ENCODE measurements at regions not wholly inside any gene's neighbourhood (a gene's known extent, or its start where the extent isn't known, plus 50 kb on each side); places are given as distances from the start of the nearest gene placed in this dataset.

DNA sequence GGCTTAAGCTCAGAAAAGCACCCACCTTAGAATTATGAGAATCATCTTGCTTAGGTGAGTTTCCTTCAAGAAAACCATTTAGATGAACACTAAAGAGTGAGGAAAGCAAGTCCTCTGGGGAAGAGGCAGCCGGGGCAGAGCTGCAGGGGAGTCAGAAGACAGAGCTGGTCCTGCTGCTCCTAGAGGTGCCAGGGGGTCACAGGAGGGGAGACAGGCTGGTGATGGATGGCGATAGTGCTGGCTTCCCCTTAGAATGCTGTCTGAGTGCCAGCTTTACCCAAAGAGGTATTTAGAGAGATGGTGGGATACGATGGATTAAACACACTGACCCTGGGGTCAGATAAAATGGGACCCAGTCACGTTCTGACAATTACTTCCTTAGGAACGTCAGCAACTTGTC, 269.4 kb downstream of the TDRD15 start:
- Histone ChIP-seq H3K27me3 (ENCODE audit: control insufficient read depth, insufficient read depth, low read length) (no peaks in the 10 kb centered on the region), H3K27ac (ENCODE audit: low read depth, low read length) (no peak overlapping the region), H3K36me3 (ENCODE audit: control insufficient read depth, insufficient read depth, low read length) (no peaks in the 10 kb centered on the region), H3K9me3 (ENCODE audit: control insufficient read depth, insufficient read depth, low read length) (no peaks in the 10 kb centered on the region), H3K4me1 (ENCODE audit: control insufficient read depth, insufficient read depth, low read length) (no peaks in the 10 kb centered on the region), H3K4me3 (ENCODE audit: low read depth, low read length) (no peak overlapping the region), H3K9ac (ENCODE audit: low read depth, low read length) (no peak overlapping the region)

DNA sequence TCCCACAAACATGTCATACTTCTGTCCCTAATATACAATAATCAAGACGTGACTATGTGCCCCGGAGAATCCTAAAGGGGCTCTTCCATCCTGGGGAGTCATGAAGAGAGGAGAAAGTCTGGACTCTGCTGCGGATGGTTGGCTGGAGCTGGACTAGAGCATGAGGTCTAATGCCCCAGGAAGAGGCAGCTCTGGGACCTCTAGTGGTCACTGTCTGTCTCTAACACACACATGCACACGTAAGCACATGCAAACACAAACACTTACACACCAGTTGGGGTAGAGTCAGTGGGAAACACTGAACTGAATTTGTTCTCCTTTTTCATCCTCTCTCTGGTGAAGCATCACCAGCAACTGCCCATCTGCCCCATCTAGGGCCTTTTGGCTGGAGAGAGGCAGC, 271.6 kb downstream of the TDRD15 start:
- H3K36me3 ChIP-seq (ENCODE audit: control insufficient read depth, insufficient read depth, low read length): no peaks in the 10 kb centered on the region

DNA sequence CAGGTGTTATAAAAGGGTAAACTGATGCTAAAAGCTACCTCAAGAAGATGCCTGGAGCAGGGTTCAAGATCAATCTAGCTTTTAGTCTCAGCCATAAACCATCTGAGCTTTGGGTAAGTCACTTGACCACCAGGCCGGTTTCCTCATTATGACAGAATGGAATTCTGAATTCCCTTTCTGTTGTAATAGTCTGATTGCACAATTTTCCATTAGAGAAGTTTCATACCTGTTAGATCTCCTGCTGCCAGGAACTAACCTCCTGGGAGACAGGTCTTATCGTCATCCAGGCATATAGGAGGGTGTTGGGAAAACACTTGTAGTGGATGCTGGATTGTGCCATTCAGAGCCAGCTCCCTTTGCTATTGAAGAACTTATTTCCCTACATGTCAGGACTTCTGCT, 272.5 kb downstream of the TDRD15 start:
- H3K9me3 ChIP-seq (ENCODE audit: control insufficient read depth, insufficient read depth, low read length): no peaks in the 10 kb centered on the region
- no peak overlapping the region for H3K4me3 ChIP-seq (ENCODE audit: low read depth, low read length)
- H3K4me1 ChIP-seq (ENCODE audit: control insufficient read depth, insufficient read depth, low read length): no peaks in the 10 kb centered on the region
- H3K9ac ChIP-seq (ENCODE audit: low read depth, low read length): no peak overlapping the region
- no peak overlapping the region for H3K27ac ChIP-seq (ENCODE audit: low read depth, low read length)
- H3K27me3 ChIP-seq (ENCODE audit: control insufficient read depth, insufficient read depth, low read length): no peaks in the 10 kb centered on the region
- no peaks in the 10 kb centered on the region for H3K36me3 ChIP-seq (ENCODE audit: control insufficient read depth, insufficient read depth, low read length)

More for the DNA sequence above, 271.6 kb downstream of the TDRD15 start:
- no peak overlapping the region for H3K4me3 ChIP-seq (ENCODE audit: low read depth, low read length)
- H3K9ac ChIP-seq (ENCODE audit: low read depth, low read length): no peak overlapping the region
- no peaks in the 10 kb centered on the region for H3K9me3 ChIP-seq (ENCODE audit: control insufficient read depth, insufficient read depth, low read length)
- H3K27ac ChIP-seq (ENCODE audit: low read depth, low read length): no peak overlapping the region
- H3K4me1 ChIP-seq (ENCODE audit: control insufficient read depth, insufficient read depth, low read length): no peaks in the 10 kb centered on the region
- no peaks in the 10 kb centered on the region for H3K27me3 ChIP-seq (ENCODE audit: control insufficient read depth, insufficient read depth, low read length)

DNA sequence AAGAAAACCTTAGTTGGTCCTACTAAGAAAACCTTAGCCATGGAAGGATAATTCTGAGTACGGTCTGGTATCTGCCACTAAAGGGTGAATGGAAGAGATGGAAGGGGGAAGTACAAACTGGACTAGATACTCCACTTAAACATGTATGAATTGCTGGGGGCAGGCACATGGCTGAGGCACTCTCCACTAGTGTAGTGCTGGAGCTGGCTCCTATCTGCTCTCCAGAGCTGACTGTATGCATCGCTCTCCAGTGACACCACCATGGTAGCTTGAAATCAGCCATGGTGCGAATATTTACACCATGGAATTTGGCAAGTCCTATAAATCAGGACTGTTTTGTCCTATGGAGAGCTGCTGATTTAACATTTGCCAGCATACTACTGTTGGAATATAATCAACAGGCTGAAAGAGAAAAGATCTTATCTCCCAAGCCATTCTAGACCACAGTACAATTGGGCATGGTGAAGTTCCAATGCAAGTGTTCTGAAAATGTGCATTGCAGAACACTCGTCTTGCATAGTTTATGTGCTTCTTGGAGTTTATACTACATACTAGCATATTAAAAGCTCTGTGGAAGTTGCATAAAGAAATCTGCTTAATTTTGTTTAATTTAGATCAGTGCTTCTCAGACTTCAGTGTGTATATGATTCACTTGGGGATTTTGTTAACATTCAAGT, 277.4 kb downstream of the TDRD15 start:
- Histone ChIP-seq H3K4me3 (ENCODE audit: low read depth, low read length) (no peak overlapping the region), H3K27me3 (ENCODE audit: control insufficient read depth, insufficient read depth, low read length) (no peaks in the 10 kb centered on the region), H3K4me1 (ENCODE audit: control insufficient read depth, insufficient read depth, low read length) (peaks cover 9% of the 10 kb centered on the region; the same call in 1 of the 2 replicates), H3K36me3 (ENCODE audit: control insufficient read depth, insufficient read depth, low read length) (no peaks in the 10 kb centered on the region), H3K27ac (ENCODE audit: low read depth, low read length) (no peak overlapping the region), H3K9ac (ENCODE audit: low read depth, low read length) (no peak overlapping the region), H3K9me3 (ENCODE audit: control insufficient read depth, insufficient read depth, low read length) (no peaks in the 10 kb centered on the region)

DNA sequence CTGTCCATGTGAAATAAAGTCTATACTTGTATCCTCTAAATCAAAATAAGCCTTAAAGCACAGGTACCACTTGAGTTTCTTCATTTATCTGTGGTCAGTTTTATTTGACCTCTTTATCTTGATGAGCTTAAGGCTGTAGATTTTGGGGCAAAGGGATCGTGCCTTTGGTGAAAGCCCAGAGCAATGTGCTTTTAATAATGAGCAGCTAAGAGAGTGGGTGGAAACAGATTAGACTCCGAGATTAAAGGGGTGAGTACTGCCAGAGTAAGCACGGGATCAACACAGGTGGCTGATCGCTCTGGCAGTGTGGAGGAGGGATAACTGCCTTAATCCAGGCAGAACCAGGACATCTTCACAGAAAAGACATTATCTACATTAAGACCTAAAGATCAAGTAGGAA, 280.4 kb downstream of the TDRD15 start:
- Histone ChIP-seq H3K36me3 (ENCODE audit: control insufficient read depth, insufficient read depth, low read length) (no peaks in the 10 kb centered on the region), H3K27ac (ENCODE audit: low read depth, low read length) (no peak overlapping the region), H3K4me1 (ENCODE audit: control insufficient read depth, insufficient read depth, low read length) (peaks cover 9% of the 10 kb centered on the region; the same call in 1 of the 2 replicates), H3K4me3 (ENCODE audit: low read depth, low read length) (no peak overlapping the region), H3K9ac (ENCODE audit: low read depth, low read length) (no peak overlapping the region), H3K9me3 (ENCODE audit: control insufficient read depth, insufficient read depth, low read length) (no peaks in the 10 kb centered on the region), H3K27me3 (ENCODE audit: control insufficient read depth, insufficient read depth, low read length) (no peaks in the 10 kb centered on the region)

DNA sequence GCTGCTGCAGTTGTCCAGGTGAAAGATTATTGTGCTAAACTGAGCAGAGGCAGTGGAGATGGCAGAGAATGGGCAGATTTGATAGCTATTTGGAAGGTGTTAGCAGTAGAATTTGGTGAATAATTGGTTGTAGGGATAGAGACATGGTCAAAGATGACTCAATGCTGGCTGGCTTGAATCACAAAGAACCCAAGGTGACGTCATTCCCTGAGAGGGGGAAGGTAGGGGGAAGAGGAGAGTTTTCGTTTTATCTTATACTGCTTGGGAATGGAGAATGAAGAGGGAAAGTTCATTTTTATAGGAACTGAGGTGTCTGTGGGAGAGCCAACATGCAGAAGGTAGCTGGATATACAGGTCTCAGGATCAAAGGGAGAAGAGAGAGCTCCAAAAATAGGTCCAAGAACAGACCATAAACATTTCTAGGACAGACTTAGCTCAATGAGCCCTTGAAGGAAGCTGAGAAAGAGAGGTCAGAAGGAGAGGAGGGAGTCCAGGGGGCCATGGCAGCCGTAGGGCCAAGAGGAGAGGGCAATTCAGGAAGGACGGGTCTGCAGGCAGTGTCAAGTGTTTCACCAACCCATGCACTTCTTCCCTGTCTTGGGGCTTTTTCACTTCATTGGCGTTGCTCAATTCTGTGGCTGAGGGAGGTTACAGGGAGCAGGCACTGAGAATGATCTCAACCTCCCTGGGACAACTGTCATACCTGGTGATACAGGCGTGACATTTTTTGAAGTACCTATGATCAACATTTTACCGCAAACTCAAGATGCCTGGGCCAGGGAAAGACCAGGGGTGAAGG, 281.3 kb downstream of the TDRD15 start:
- no peaks in the 10 kb centered on the region for H3K9me3 ChIP-seq (ENCODE audit: control insufficient read depth, insufficient read depth, low read length)
- H3K36me3 ChIP-seq (ENCODE audit: control insufficient read depth, insufficient read depth, low read length): no peaks in the 10 kb centered on the region
- H3K27ac ChIP-seq (ENCODE audit: low read depth, low read length): no peak overlapping the region
- no peaks in the 10 kb centered on the region for H3K27me3 ChIP-seq (ENCODE audit: control insufficient read depth, insufficient read depth, low read length)
- H3K4me1 ChIP-seq (ENCODE audit: control insufficient read depth, insufficient read depth, low read length): peaks cover 9% of the 10 kb centered on the region; the same call in 1 of the 2 replicates
- H3K9ac ChIP-seq (ENCODE audit: low read depth, low read length): no peak overlapping the region
- no peak overlapping the region for H3K4me3 ChIP-seq (ENCODE audit: low read depth, low read length)

DNA sequence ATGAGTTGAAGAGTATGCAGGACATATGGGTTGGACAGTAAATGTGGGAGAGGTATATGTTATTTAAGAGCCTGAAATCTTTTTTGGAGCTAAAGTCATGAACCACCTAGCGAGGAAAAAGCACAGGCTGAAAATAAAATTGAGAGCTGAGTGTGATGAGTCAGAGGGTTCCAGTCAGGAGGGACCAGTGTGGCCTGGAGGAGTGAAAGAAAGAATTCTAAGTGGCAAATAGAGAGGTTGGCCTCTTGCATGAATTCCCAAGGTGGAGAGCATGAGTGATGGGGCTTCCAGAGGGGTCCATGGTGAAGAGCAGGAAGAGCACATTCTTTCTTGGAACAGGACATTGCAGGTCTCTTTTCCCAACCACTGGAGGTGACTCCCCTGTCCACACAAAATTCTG, 282.6 kb downstream of the TDRD15 start:
- H3K9ac ChIP-seq (ENCODE audit: low read depth, low read length): no peak overlapping the region
- H3K4me1 ChIP-seq (ENCODE audit: control insufficient read depth, insufficient read depth, low read length): peaks cover 9% of the 10 kb centered on the region; the same call in 1 of the 2 replicates
- no peaks in the 10 kb centered on the region for H3K36me3 ChIP-seq (ENCODE audit: control insufficient read depth, insufficient read depth, low read length)
- no peaks in the 10 kb centered on the region for H3K27me3 ChIP-seq (ENCODE audit: control insufficient read depth, insufficient read depth, low read length)
- H3K4me3 ChIP-seq (ENCODE audit: low read depth, low read length): no peak overlapping the region
- H3K27ac ChIP-seq (ENCODE audit: low read depth, low read length): no peak overlapping the region
- no peaks in the 10 kb centered on the region for H3K9me3 ChIP-seq (ENCODE audit: control insufficient read depth, insufficient read depth, low read length)

DNA sequence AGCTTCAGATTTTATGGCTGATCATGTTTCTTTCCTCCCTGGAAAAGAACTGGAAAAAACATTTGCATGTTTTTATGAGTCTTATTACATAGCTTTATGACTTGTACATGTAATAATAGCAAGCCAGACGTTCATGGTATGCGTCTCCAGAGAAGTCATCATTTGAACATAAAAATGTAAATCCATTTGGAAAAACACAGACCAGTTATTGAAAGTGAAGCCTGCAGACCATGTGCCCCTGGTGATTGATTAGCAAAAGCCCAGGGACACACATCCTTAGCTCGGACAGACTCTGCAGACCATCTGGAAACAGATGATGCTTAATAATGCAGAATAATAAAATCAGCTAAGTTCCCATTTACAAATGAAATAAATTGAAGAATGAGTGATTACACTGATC, 283.1 kb downstream of the TDRD15 start:
- H3K4me3 ChIP-seq (ENCODE audit: low read depth, low read length): no peak overlapping the region
- no peak overlapping the region for H3K27ac ChIP-seq (ENCODE audit: low read depth, low read length)
- no peaks in the 10 kb centered on the region for H3K36me3 ChIP-seq (ENCODE audit: control insufficient read depth, insufficient read depth, low read length)
- H3K27me3 ChIP-seq (ENCODE audit: control insufficient read depth, insufficient read depth, low read length): no peaks in the 10 kb centered on the region
- H3K9ac ChIP-seq (ENCODE audit: low read depth, low read length): no peak overlapping the region
- H3K4me1 ChIP-seq (ENCODE audit: control insufficient read depth, insufficient read depth, low read length): peaks cover 9% of the 10 kb centered on the region; the same call in 1 of the 2 replicates
- no peaks in the 10 kb centered on the region for H3K9me3 ChIP-seq (ENCODE audit: control insufficient read depth, insufficient read depth, low read length)

DNA sequence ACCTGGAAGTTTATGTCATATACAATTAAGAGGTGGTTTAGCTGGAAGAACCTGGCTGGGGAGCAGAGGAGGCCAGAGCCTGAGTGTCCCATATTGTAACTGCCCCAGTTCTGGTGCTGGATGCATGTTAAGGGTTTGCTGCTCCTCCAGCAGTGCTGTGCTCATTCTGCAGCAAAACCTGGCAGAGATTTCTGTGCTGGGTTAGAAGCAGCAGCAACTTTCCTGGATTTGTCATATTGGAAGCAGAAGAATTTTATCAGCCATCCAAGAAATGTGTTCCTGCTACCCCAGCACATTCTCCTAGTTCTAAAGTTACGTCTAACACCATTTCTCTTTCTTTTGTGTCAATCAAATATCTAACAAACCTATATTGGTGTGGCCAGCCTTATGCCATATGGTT, 284.1 kb downstream of the TDRD15 start:
- Histone ChIP-seq H3K36me3 (ENCODE audit: control insufficient read depth, insufficient read depth, low read length) (no peaks in the 10 kb centered on the region), H3K4me3 (ENCODE audit: low read depth, low read length) (no peak overlapping the region), H3K27me3 (ENCODE audit: control insufficient read depth, insufficient read depth, low read length) (no peaks in the 10 kb centered on the region), H3K27ac (ENCODE audit: low read depth, low read length) (no peak overlapping the region), H3K4me1 (ENCODE audit: control insufficient read depth, insufficient read depth, low read length) (peaks cover 9% of the 10 kb centered on the region; the same call in 1 of the 2 replicates), H3K9me3 (ENCODE audit: control insufficient read depth, insufficient read depth, low read length) (no peaks in the 10 kb centered on the region), H3K9ac (ENCODE audit: low read depth, low read length) (no peak overlapping the region)

DNA sequence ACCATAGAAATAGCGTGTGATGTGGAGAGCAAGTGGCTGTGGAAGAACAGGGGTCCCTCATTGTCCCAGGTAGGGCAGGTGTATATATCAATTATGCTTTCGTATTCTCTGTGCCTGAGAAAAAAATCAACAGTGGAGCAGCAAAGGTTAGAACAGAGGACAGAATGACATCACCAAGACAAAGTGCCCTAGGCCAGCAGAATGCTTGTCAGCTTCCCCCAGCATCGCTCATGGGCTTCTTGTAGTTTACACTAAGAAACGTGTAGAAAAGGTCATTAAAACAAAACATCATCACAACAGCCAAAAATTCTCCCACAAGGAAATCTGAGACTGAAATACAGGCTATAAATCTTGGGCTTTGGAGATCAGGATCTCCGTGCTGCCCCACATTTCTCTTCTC, 288.0 kb downstream of the TDRD15 start:
- Histone ChIP-seq H3K4me3 (ENCODE audit: low read depth, low read length) (no peak overlapping the region), H3K36me3 (ENCODE audit: control insufficient read depth, insufficient read depth, low read length) (no peaks in the 10 kb centered on the region), H3K27me3 (ENCODE audit: control insufficient read depth, insufficient read depth, low read length) (no peaks in the 10 kb centered on the region), H3K9ac (ENCODE audit: low read depth, low read length) (no peak overlapping the region), H3K9me3 (ENCODE audit: control insufficient read depth, insufficient read depth, low read length) (no peaks in the 10 kb centered on the region), H3K4me1 (ENCODE audit: control insufficient read depth, insufficient read depth, low read length) (no peaks in the 10 kb centered on the region), H3K27ac (ENCODE audit: low read depth, low read length) (no peak overlapping the region)

DNA sequence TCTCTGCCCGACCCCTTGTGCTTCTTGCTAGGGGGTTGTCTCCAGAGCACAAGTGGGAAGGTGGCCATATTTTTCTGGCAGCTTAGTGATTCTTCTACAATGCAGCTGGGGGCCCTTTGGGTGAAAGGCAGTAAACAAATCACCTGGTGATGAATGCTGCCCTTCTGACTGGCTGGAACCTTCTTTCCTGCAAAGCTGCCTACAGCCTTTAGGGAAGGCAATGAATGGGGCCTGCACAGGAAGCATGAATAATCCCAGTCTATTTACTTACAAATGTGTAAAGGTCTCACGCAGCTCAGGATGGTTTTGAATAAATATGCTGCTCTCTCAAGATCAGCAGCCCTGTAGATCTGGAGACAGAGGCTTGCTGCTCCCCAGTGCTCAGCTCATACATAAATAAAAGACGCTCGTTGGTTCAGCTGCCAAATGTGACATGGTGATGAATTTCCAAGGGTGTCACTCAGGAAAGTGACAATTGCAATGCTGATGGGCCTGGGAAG, 289.2 kb downstream of the TDRD15 start:
- Histone ChIP-seq H3K9me3 (ENCODE audit: control insufficient read depth, insufficient read depth, low read length) (no peaks in the 10 kb centered on the region), H3K9ac (ENCODE audit: low read depth, low read length) (no peak overlapping the region), H3K36me3 (ENCODE audit: control insufficient read depth, insufficient read depth, low read length) (no peaks in the 10 kb centered on the region), H3K27me3 (ENCODE audit: control insufficient read depth, insufficient read depth, low read length) (no peaks in the 10 kb centered on the region), H3K27ac (ENCODE audit: low read depth, low read length) (no peak overlapping the region), H3K4me3 (ENCODE audit: low read depth, low read length) (no peak overlapping the region), H3K4me1 (ENCODE audit: control insufficient read depth, insufficient read depth, low read length) (no peaks in the 10 kb centered on the region)

All from HUES48 (cell line).